ENCODE measurements at regions not wholly inside any gene's neighbourhood (a gene's known extent, or its start where the extent isn't known, plus 50 kb on each side); places are given as distances from the start of the nearest gene placed in this dataset.

DNA sequence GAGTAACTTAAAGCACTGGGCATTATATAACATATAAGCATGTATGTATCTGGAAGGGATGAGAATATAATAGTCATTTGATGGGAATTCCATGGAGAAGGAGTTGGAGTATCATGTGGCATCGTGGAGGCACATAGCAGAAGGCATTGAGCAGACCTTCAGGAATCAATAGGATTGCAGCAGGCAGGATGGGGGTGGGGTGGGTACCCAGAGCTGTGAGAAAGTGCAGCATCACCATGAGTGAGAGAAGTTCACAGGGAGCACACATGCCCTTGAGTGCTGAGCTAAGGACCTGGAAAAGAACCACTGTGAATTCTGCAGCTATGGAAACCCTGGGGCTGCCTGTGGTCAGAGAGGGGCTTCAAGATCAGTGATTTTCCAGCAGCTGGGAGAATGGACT lies 57.3 kb downstream of the MED10 start:
- Histone ChIP-seq H3K9ac (ENCODE audit: low read length) (no peak overlapping the region), H3K27ac (ENCODE audit: low read length) (no peak overlapping the region), H3K27me3 (ENCODE audit: control insufficient read depth, insufficient read depth, low read length) (peaks cover 6% of the 10 kb centered on the region), H3K4me1 (ENCODE audit: control insufficient read depth, low read depth, low read length) (no peaks in the 10 kb centered on the region), H3K4me3 (ENCODE audit: low read length) (no peak overlapping the region), H3K9me3 (ENCODE audit: control insufficient read depth, low read depth, low read length) (no peaks in the 10 kb centered on the region), H3K36me3 (ENCODE audit: control insufficient read depth, low read depth, low read length) (no peaks in the 10 kb centered on the region)

DNA sequence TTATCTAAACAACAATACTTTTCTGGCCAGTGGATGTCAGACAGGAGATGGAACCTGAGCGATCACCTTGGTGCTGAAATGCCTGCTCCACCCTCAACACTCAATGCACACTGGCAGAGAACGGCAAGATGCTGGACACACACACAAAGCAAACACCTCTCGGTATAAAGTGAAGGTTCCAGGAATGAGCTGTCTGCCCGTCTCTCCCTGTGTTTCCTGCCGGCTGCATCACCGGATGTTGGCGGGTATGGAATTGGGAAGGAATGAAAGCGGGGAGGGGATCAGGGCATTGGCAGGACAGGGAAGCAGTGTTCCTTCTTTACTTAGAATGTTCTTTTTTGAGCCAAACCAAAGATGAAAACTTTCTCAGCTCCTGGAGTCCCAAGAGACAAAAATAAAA lies 59.2 kb downstream of the MED10 start:
- H3K9me3 ChIP-seq (ENCODE audit: control insufficient read depth, low read depth, low read length): no peaks in the 10 kb centered on the region
- peaks cover 6% of the 10 kb centered on the region for H3K27me3 ChIP-seq (ENCODE audit: control insufficient read depth, insufficient read depth, low read length)
- H3K4me3 ChIP-seq (ENCODE audit: low read length): no peak overlapping the region
- H3K36me3 ChIP-seq (ENCODE audit: control insufficient read depth, low read depth, low read length): no peaks in the 10 kb centered on the region
- H3K9ac ChIP-seq (ENCODE audit: low read length): no peak overlapping the region
- no peak overlapping the region for H3K27ac ChIP-seq (ENCODE audit: low read length)
- H3K4me1 ChIP-seq (ENCODE audit: control insufficient read depth, low read depth, low read length): no peaks in the 10 kb centered on the region

DNA sequence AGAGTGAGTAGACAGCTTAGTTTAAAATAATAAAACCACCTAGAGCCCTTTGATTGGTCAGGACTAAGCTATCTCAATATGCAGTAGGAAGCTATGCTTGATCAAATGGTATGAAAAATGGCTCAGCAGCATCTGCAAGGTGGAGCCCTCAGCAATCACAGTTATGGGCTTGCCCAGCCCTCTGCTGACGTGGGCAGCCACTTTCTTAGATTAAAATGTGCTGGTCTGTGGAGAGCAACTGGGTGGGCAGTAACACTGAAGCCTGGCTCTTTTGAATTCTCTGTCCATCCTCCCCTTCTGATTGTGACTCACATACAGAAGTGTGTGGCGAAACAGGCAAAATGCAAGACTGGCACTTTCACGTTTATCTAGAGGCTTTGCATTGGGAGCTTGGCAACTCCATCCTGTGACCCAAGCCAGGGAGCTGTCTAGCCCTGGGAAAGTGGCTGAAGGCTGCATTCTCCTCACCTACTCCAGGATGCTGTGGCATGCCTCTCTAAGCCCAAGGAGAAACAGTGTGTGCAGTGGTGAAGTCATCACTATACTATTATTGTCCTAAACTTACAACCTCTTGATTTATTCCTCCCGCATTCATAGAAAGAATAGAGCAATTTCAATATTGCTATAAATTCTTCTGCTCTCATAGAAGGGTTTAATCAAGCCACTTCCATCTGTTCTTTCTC lies 61.1 kb downstream of the MED10 start:
- Histone ChIP-seq H3K9ac (ENCODE audit: low read length) (no peak overlapping the region), H3K9me3 (ENCODE audit: control insufficient read depth, low read depth, low read length) (no peaks in the 10 kb centered on the region), H3K4me1 (ENCODE audit: control insufficient read depth, low read depth, low read length) (no peaks in the 10 kb centered on the region)

DNA sequence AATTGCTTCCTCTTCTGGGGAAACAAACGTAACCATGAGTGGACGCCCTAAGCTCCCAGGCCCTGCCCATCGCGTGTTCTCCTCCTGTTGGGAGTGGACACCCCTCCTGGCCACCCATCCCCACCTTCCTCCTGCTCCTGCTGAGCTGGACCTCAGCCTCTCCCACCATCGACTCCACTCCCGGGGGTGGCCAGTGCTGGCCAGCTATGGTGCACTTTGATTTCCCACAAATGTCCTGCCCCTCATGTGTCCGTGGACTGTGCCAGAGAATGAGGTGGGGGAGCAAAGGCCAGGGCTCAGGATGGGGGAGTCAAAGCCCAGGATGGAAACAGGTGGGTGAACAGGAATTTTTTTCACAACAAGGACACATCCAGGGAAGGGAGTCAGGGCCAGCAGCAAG lies 62.8 kb downstream of the MED10 start:
- Histone ChIP-seq H3K9ac (ENCODE audit: low read length) (no peak overlapping the region), H3K27me3 (ENCODE audit: control insufficient read depth, insufficient read depth, low read length) (peaks cover 6% of the 10 kb centered on the region), H3K27ac (ENCODE audit: low read length) (no peak overlapping the region), H3K4me3 (ENCODE audit: low read length) (no peak overlapping the region), H3K36me3 (ENCODE audit: control insufficient read depth, low read depth, low read length) (no peaks in the 10 kb centered on the region), H3K4me1 (ENCODE audit: control insufficient read depth, low read depth, low read length) (no peaks in the 10 kb centered on the region), H3K9me3 (ENCODE audit: control insufficient read depth, low read depth, low read length) (no peaks in the 10 kb centered on the region)

More for the DNA sequence above, 61.1 kb downstream of the MED10 start:
- Histone ChIP-seq H3K36me3 (ENCODE audit: control insufficient read depth, low read depth, low read length) (no peaks in the 10 kb centered on the region), H3K27ac (ENCODE audit: low read length) (no peak overlapping the region), H3K27me3 (ENCODE audit: control insufficient read depth, insufficient read depth, low read length) (peaks cover 6% of the 10 kb centered on the region), H3K4me3 (ENCODE audit: low read length) (no peak overlapping the region)

DNA sequence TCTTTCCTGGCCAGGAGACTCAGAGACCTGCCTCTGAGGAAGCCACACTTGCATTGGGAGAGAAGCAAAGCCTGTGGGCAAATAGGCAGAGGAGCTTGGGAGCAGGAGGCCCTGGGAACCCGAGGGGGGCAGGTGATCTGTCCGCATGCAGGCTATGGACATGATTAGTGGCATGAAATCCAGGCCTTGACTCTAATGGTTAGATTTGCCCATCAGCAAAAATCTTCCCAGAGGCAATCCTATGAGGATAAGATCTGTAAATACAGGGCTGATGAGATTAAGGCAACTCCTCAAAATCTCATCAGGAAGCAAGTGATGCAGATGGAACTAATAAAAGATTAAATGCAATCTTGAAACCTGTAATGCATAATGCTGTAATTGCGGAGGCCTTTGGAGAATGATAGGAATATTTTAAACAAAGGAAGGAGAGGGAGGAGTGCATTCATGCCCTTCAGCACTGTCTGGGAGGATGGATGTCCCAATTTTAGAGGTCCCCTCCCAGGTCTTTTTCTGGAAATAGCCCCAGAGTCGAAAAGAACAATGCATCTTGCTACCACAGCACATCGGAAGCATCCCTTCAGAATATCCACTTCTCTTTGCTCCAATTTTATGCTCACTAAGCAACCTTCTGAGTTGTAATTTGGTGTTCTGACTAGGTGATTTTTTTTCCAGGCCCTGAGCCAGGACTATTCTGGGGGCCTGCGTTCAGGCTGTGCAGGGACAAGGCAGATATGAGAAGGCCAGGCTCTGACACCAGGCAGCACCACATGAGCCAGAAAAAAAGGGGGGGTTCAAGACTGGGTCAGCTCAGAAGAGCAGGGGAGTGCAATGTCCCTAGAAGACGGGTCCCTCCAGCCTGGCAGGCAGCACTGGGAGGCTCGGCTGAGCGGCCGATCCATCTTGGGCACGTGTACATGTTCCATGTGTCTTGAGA lies 66.5 kb downstream of the MED10 start:
- no peak overlapping the region for H3K27ac ChIP-seq (ENCODE audit: low read length)
- no peaks in the 10 kb centered on the region for H3K36me3 ChIP-seq (ENCODE audit: control insufficient read depth, low read depth, low read length)
- H3K27me3 ChIP-seq (ENCODE audit: control insufficient read depth, insufficient read depth, low read length): peaks cover 36% of the 10 kb centered on the region
- H3K9ac ChIP-seq (ENCODE audit: low read length): no peak overlapping the region
- no peak overlapping the region for H3K4me3 ChIP-seq (ENCODE audit: low read length)
- H3K9me3 ChIP-seq (ENCODE audit: control insufficient read depth, low read depth, low read length): no peaks in the 10 kb centered on the region
- no peaks in the 10 kb centered on the region for H3K4me1 ChIP-seq (ENCODE audit: control insufficient read depth, low read depth, low read length)

DNA sequence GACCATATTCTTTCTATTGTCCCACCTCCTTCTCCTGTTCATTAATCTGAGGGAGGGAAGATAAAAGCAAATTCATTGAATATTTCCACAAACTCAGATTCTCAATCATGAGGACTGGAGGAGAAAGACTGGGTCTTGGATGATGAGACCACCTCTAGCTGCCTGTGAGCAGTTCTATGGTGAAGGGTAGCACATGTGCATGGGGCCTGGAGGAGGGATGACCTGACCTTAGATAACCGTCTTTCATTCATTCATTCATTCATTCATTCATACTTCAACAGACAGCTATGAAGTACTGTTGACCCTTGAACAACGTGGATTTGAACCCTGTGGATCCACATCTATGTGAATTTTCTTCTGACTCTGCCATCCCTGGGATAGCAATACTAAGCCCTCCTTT lies 68.4 kb downstream of the MED10 start:
- H3K27ac ChIP-seq (ENCODE audit: low read length): no peak overlapping the region
- no peaks in the 10 kb centered on the region for H3K36me3 ChIP-seq (ENCODE audit: control insufficient read depth, low read depth, low read length)
- H3K9me3 ChIP-seq (ENCODE audit: control insufficient read depth, low read depth, low read length): no peaks in the 10 kb centered on the region
- peaks cover 51% of the 10 kb centered on the region for H3K27me3 ChIP-seq (ENCODE audit: control insufficient read depth, insufficient read depth, low read length)
- H3K4me1 ChIP-seq (ENCODE audit: control insufficient read depth, low read depth, low read length): no peaks in the 10 kb centered on the region
- H3K4me3 ChIP-seq (ENCODE audit: low read length): no peak overlapping the region
- no peak overlapping the region for H3K9ac ChIP-seq (ENCODE audit: low read length)

DNA sequence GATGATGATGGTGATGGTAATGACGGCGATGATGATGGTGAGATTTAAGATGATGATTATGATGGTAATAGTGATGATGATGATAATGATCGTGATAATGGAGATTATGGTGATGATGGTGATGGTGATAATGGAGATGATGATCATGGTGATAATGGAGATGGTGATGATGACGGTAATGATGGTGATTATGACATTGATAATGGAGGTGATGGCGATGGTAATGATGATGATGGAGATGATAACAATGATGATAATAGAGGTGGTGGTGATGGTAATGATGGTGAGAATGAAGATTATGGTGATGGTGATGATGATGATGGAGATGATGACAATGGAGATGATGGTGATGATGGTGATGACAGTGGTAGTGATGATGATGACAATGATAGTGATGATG lies 69.7 kb downstream of the MED10 start:
- Histone ChIP-seq H3K4me3 (ENCODE audit: low read length) (no peak overlapping the region), H3K27ac (ENCODE audit: low read length) (no peak overlapping the region), H3K27me3 (ENCODE audit: control insufficient read depth, insufficient read depth, low read length) (peaks cover 63% of the 10 kb centered on the region), H3K9ac (ENCODE audit: low read length) (no peak overlapping the region), H3K9me3 (ENCODE audit: control insufficient read depth, low read depth, low read length) (no peaks in the 10 kb centered on the region), H3K4me1 (ENCODE audit: control insufficient read depth, low read depth, low read length) (no peaks in the 10 kb centered on the region), H3K36me3 (ENCODE audit: control insufficient read depth, low read depth, low read length) (no peaks in the 10 kb centered on the region)

DNA sequence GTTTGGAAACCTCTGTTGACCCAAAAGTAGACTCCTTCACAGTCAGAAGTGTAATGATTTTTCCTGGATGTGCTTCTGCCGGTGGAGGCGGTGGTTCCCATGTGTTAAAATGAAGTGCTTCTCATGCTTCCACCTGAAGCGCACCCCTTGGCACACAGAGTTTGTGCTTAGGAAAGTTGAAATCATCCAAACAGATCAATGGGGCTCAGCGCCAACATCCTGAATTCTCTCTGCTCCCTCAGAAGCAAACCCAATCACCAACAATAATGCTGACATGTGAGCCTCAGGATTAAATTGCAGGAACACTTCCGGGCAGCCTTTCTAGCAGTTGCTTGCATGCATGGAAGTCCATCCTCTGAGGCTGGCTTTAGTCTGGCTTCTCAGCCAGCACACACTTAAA lies 71.0 kb downstream of the MED10 start:
- Histone ChIP-seq H3K9ac (ENCODE audit: low read length) (no peak overlapping the region), H3K27ac (ENCODE audit: low read length) (no peak overlapping the region), H3K4me3 (ENCODE audit: low read length) (no peak overlapping the region), H3K4me1 (ENCODE audit: control insufficient read depth, low read depth, low read length) (peaks cover 3% of the 10 kb centered on the region), H3K27me3 (ENCODE audit: control insufficient read depth, insufficient read depth, low read length) (peaks cover 77% of the 10 kb centered on the region), H3K9me3 (ENCODE audit: control insufficient read depth, low read depth, low read length) (no peaks in the 10 kb centered on the region), H3K36me3 (ENCODE audit: control insufficient read depth, low read depth, low read length) (no peaks in the 10 kb centered on the region)

DNA sequence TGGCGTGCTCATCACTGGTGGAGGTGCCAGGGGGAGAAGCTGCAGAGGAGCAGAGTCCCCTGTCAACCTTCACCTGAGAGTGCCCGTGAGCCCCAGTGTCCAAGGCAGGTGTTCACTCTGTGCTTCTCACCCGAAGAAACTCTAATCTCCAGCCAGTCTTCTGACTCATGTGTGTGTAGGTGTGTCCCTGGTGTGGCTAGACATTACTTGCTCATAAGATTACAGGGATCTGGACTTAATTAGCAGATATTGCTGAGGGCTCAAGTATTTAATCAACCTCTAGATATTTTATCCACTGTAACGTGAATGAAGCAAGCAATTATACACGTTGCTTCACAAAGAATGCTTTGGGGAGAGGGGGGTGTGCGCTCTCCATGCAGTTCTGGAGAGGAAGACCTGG lies 72.5 kb downstream of the MED10 start:
- no peak overlapping the region for H3K9ac ChIP-seq (ENCODE audit: low read length)
- H3K9me3 ChIP-seq (ENCODE audit: control insufficient read depth, low read depth, low read length): no peaks in the 10 kb centered on the region
- H3K4me1 ChIP-seq (ENCODE audit: control insufficient read depth, low read depth, low read length): peaks cover 3% of the 10 kb centered on the region
- no peak overlapping the region for H3K4me3 ChIP-seq (ENCODE audit: low read length)
- peaks cover 92% of the 10 kb centered on the region for H3K27me3 ChIP-seq (ENCODE audit: control insufficient read depth, insufficient read depth, low read length)
- no peak overlapping the region for H3K27ac ChIP-seq (ENCODE audit: low read length)
- no peaks in the 10 kb centered on the region for H3K36me3 ChIP-seq (ENCODE audit: control insufficient read depth, low read depth, low read length)

DNA sequence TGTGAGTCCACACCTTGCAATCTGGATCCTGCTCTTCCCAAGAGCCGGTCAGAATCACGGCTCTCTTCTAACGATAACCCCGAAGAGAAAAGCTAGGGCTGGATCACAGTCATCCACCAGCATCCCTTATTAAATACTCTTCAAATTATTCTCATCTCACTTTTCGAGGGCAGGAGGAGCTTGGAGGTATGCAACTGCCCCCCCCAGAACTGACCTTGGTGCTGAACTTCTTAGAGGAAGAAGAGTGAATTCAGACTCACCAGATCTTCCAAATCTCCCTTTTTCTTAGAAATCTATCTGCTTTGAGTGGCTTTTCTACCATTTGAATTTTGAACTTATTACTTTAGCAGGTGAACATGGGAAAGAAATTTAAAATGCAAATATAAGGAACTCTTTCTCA lies 75.7 kb downstream of the MED10 start:
- H3K9me3 ChIP-seq (ENCODE audit: control insufficient read depth, low read depth, low read length): no peaks in the 10 kb centered on the region
- H3K27me3 ChIP-seq (ENCODE audit: control insufficient read depth, insufficient read depth, low read length): peaks cover 97% of the 10 kb centered on the region
- no peaks in the 10 kb centered on the region for H3K36me3 ChIP-seq (ENCODE audit: control insufficient read depth, low read depth, low read length)
- no peak overlapping the region for H3K27ac ChIP-seq (ENCODE audit: low read length)
- peaks cover 3% of the 10 kb centered on the region for H3K4me1 ChIP-seq (ENCODE audit: control insufficient read depth, low read depth, low read length)
- no peak overlapping the region for H3K4me3 ChIP-seq (ENCODE audit: low read length)
- no peak overlapping the region for H3K9ac ChIP-seq (ENCODE audit: low read length)

DNA sequence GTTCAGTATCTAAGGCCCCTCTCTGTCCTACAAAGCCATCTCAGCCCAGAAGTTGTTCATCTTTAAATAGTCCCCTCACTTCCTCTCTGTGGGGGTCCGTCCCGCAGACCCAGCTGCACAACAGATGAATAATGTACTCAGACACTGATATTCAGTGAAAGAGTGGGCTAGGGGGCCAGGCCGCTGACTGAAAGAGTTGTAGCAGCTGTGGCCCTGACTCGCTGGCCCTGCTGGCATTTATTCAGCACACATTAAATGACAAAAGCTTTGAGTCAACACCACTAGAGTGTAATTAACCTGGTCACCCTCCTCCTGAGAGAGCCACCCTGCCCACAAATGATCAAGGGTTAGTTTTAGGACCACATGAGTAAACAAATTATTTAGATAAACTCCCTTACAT lies 76.3 kb downstream of the MED10 start:
- Histone ChIP-seq H3K27me3 (ENCODE audit: control insufficient read depth, insufficient read depth, low read length) (peaks cover 97% of the 10 kb centered on the region), H3K9ac (ENCODE audit: low read length) (no peak overlapping the region), H3K27ac (ENCODE audit: low read length) (no peak overlapping the region), H3K4me1 (ENCODE audit: control insufficient read depth, low read depth, low read length) (peaks cover 3% of the 10 kb centered on the region), H3K9me3 (ENCODE audit: control insufficient read depth, low read depth, low read length) (no peaks in the 10 kb centered on the region), H3K36me3 (ENCODE audit: control insufficient read depth, low read depth, low read length) (no peaks in the 10 kb centered on the region), H3K4me3 (ENCODE audit: low read length) (no peak overlapping the region)

DNA sequence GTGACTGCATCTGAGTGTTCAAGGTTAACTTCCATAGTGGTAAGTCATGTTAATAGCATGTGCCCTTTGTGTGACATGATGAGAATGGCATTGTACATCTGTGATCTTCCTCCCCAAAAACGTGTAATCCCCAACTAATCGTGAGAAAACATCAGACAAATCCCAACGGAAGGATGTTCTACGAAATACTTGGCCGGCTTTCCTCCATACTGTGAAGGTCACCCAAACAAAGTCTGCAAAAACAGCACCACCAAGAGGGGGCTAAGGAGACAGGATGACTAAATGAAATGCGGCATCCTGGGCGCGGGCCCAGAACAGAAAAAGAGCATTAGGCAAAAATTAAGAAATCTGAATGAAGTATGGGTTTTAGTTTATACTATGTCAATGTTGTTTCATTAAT lies 81.8 kb downstream of the MED10 start:
- H3K4me3 ChIP-seq (ENCODE audit: low read length): no peak overlapping the region
- H3K27ac ChIP-seq (ENCODE audit: low read length): no peak overlapping the region
- no peaks in the 10 kb centered on the region for H3K36me3 ChIP-seq (ENCODE audit: control insufficient read depth, low read depth, low read length)
- no peaks in the 10 kb centered on the region for H3K9me3 ChIP-seq (ENCODE audit: control insufficient read depth, low read depth, low read length)
- H3K9ac ChIP-seq (ENCODE audit: low read length): no peak overlapping the region
- H3K4me1 ChIP-seq (ENCODE audit: control insufficient read depth, low read depth, low read length): no peaks in the 10 kb centered on the region
- peaks cover 42% of the 10 kb centered on the region for H3K27me3 ChIP-seq (ENCODE audit: control insufficient read depth, insufficient read depth, low read length)
